22Rv1 (cell line): ENCODE measurements at regions not wholly inside any gene's neighbourhood (a gene's known extent, or its start where the extent isn't known, plus 50 kb on each side); places are given as distances from the start of the nearest gene placed in this dataset.

Experiments
- H3K27ac ChIP-seq: fragments of 450-650 bp; 2 replicates; pipeline ENCODE4 v1.5.1; 2017
- ZFX ChIP-seq: fragments of 450-650 bp; IDR thresholded peaks from 2 replicates; pipeline ENCODE4 v1.6.1; 2017; ENCODE audit warnings: antibody characterized with exemption, borderline replicate concordance
- TF ChIP-seq, protein P1 (sequence below): fragments of 450-650 bp; IDR thresholded peaks from 2 replicates; pipeline ENCODE4 v1.5.1; 2017; ENCODE audit warnings: mild to moderate bottlenecking

- H3K27ac ChIP-seq: no peak overlapping the region
- no peak for TF ChIP-seq ZFX
- TF ChIP-seq, protein P1, sequence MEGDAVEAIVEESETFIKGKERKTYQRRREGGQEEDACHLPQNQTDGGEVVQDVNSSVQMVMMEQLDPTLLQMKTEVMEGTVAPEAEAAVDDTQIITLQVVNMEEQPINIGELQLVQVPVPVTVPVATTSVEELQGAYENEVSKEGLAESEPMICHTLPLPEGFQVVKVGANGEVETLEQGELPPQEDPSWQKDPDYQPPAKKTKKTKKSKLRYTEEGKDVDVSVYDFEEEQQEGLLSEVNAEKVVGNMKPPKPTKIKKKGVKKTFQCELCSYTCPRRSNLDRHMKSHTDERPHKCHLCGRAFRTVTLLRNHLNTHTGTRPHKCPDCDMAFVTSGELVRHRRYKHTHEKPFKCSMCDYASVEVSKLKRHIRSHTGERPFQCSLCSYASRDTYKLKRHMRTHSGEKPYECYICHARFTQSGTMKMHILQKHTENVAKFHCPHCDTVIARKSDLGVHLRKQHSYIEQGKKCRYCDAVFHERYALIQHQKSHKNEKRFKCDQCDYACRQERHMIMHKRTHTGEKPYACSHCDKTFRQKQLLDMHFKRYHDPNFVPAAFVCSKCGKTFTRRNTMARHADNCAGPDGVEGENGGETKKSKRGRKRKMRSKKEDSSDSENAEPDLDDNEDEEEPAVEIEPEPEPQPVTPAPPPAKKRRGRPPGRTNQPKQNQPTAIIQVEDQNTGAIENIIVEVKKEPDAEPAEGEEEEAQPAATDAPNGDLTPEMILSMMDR: no peak
Measured at GRCh38 chr5:72561148-72561972, 54.1 kb upstream of the ZNF366 start.

- H3K27ac ChIP-seq: no peak overlapping the region
- TF ChIP-seq ZFX: no peak
- TF ChIP-seq, protein P1: no peak
Measured at GRCh38 chr5:72559866-72560766, 52.9 kb upstream of the ZNF366 start.

DNA sequence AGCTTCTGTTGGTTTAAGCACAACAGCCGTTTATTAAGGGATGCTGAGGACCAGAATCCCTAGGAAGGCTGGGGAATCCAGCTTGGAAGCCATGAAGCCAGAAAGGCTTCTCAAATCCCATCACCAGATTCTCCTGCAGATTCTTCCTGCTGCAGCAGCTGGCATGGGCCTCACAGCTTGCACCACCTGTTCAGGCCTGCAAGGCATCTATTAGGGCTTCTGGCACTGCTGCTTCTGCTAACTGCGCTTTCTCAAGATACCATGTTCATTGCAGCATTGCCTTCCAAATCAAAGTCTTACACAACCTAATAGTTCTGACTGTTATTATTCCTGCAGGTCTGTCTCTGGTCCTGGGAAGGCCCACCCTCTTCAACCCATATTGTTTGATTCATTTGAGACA, 51.2 kb upstream of the ZNF366 start:
- no peak overlapping the region for H3K27ac ChIP-seq

GRCh38 chr5:72558046-72558336, 50.8 kb upstream of the ZNF366 start:
- TF ChIP-seq, protein P1: no peak
- TF ChIP-seq ZFX: no peak
- no peak overlapping the region for H3K27ac ChIP-seq

More for the DNA sequence above, 51.2 kb upstream of the ZNF366 start:
- TF ChIP-seq, protein P1: no peak
- TF ChIP-seq ZFX: no peak

DNA sequence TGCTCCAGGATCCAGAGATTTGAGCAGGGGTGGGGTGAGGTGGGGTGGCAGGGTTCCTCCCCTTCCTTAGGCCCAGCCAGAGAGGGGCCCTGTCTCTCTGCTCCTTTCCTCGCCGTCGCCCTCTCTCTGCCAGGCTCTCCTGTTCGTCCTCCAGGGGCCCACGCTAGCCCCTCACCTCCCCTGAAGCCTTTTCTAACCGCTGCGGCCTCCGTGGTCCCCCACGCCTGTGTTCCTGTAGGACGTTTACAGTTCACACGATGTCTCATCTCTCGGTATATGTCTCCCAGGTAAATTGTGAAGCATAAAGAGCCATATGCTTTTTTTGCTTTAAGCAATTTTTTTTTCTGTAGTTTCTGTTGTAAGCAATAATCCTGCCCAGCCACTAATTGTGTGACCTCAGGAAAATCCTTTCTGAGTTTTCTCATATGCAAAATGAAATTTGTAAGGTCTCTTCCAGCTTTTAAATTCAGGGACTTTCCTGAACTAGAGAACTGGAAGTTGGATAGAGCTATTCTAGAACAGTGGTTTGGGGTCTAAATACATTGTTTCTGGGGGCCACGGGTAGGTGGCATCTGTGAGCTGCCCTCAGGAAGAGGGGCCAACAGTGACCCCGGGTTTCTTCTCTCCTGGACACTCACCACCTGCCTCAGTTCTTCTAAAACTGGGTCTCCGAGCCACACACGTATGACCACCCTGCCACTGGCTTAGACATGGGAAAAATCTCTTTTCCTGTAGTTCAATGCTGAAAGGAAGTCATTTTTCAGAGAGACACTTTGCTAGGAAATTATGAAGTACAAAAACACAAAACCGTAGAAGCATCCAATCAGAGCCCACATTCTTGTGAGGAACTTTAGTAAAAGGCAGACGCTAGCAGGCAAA, 50.2 kb upstream of the ZNF366 start:
- no peak overlapping the region for H3K27ac ChIP-seq
- TF ChIP-seq, protein P1: no peak
- no peak for TF ChIP-seq ZFX
